ENCODE measurements at regions not wholly inside any gene's neighbourhood (a gene's known extent, or its start where the extent isn't known, plus 50 kb on each side); places are given as distances from the start of the nearest gene placed in this dataset.
"Not testable (repeated sequence)": the region's sequence is repeated elsewhere in the genome, so short reads cannot be mapped to it uniquely, and the experiment has no call there.

- peaks cover 5% of the 10 kb centered on the region for H3K9me3 Mint-ChIP-seq
- intact Hi-C loops (cut with micrococcal nuclease), result no loop called here
- no peaks in the 10 kb centered on the region for H3K36me3 Mint-ChIP-seq (ENCODE audit: low read depth)
- H3K4me1 Mint-ChIP-seq (ENCODE audit: low read depth), result no peaks in the 10 kb centered on the region
- H3K27me3 Mint-ChIP-seq (ENCODE audit: low read depth), result no peaks in the 10 kb centered on the region
- H3K27ac Mint-ChIP-seq, result no peak overlapping the region
- H3K4me3 Mint-ChIP-seq (ENCODE audit: low read depth), result no peak overlapping the region
- no peak for DNase-seq (ENCODE audit: low spot score)
These were observed 111.6 kb downstream of the MAGEE2 start for GRCh38 chrX:75673468-75673867.

- Mint-ChIP-seq H3K27ac (no peak overlapping the region), H3K9me3 (peaks cover 10% of the 10 kb centered on the region), H3K4me1 (ENCODE audit: low read depth) (no peaks in the 10 kb centered on the region), H3K36me3 (ENCODE audit: low read depth) (no peaks in the 10 kb centered on the region), H3K4me3 (ENCODE audit: low read depth) (no peak overlapping the region), H3K27me3 (ENCODE audit: low read depth) (no peaks in the 10 kb centered on the region)
- no peak for DNase-seq (ENCODE audit: low spot score)
- intact Hi-C loops (cut with micrococcal nuclease), result no loop called here
These were observed 129.4 kb downstream of the MAGEE2 start for GRCh38 chrX:75655627-75656026.

DNA sequence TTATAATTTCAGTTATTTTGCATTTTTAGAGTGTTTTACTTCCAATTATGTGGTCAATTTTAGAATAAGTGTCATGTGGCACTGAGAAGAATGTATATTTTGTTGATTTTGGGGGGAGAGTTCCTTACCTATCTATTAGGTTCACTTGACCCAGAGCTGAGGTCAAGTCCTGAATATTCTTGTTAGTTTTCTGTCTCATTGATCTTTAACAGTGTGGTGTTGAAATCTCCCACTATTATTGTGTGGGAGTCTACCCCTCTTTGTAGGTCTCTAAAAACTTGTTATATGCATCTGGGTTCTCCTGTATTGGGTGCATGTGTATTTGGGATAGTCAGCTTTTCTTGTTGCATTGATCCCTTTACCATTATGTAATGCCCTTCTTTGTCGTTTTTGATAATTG, 127.0 kb upstream of the ZDHHC15 start:
- no peak overlapping the region for H3K4me3 Mint-ChIP-seq (ENCODE audit: low read depth)
- intact Hi-C loops (cut with micrococcal nuclease), result no loop called here
- H3K9me3 Mint-ChIP-seq, result peaks cover 26% of the 10 kb centered on the region
- no peaks in the 10 kb centered on the region for H3K4me1 Mint-ChIP-seq (ENCODE audit: low read depth)
- H3K27ac Mint-ChIP-seq, result no peak overlapping the region
- DNase-seq (ENCODE audit: low spot score), result no peak
- no peaks in the 10 kb centered on the region for H3K36me3 Mint-ChIP-seq (ENCODE audit: low read depth)
- no peaks in the 10 kb centered on the region for H3K27me3 Mint-ChIP-seq (ENCODE audit: low read depth)

- no peak overlapping the region for H3K27ac Mint-ChIP-seq
- H3K4me1 Mint-ChIP-seq (ENCODE audit: low read depth), result no peaks in the 10 kb centered on the region
- H3K9me3 Mint-ChIP-seq, result peaks cover 26% of the 10 kb centered on the region
- H3K27me3 Mint-ChIP-seq (ENCODE audit: low read depth), result no peaks in the 10 kb centered on the region
- H3K36me3 Mint-ChIP-seq (ENCODE audit: low read depth), result no peaks in the 10 kb centered on the region
- intact Hi-C loops (cut with micrococcal nuclease), result no loop called here
- no peak for DNase-seq (ENCODE audit: low spot score)
- no peak overlapping the region for H3K4me3 Mint-ChIP-seq (ENCODE audit: low read depth)
These were observed 126.2 kb upstream of the ZDHHC15 start for GRCh38 chrX:75648803-75649588.

DNA sequence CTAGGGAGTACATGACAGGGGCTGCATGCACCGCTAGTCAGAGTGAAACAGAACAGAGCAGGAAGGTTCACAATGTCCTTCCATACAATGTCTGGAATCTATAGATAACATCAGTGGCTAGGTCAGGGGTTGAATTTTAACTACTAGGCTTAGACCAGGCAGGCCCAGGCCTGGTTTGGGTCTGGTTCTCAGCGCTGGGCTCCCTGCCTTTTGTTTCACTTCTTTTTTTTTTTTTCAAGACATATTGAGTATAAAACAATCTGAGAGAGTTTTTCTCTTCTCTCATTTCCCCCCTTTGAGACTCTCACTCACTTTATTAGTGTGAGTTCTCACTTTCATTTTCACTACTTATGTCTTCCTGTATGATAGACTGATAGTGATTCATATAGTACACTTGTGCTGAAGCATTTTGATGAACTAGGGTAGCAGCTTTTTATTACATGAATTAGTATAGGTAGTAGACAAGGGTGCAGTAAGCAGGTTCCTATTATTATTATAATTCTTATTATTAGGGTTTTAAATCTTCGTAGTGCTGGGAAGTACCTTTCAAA, 120.0 kb upstream of the ZDHHC15 start:
- peaks cover 7% of the 10 kb centered on the region for H3K9me3 Mint-ChIP-seq
- no peak overlapping the region for H3K27ac Mint-ChIP-seq
- H3K4me1 Mint-ChIP-seq (ENCODE audit: low read depth), result no peaks in the 10 kb centered on the region
- H3K36me3 Mint-ChIP-seq (ENCODE audit: low read depth), result no peaks in the 10 kb centered on the region
- intact Hi-C loops (cut with micrococcal nuclease), result no loop called here
- H3K4me3 Mint-ChIP-seq (ENCODE audit: low read depth), result no peak overlapping the region
- DNase-seq (ENCODE audit: low spot score), result no peak
- H3K27me3 Mint-ChIP-seq (ENCODE audit: low read depth), result no peaks in the 10 kb centered on the region

DNA sequence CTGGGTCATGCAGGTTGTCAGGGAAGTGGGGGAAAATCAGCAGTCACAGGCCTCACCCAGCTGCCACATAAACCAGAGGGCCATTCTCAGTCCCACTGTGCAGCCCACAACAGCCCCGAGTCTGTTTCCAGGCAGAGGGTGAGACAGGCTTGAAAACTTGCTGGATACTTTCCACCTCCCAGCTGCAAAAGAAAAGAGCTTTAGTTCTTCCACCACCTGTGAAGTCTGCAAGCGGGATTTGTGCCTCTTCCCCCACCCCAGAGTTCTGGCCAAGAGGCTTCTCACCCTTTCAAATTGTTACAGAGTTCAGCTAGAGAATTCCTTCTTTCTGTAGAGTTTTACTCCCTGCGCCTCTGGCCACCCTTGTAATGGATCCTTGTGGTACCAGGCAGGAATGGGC, 115.5 kb upstream of the ZDHHC15 start:
- intact Hi-C loops (cut with micrococcal nuclease), result no loop called here
- no peak overlapping the region for H3K4me3 Mint-ChIP-seq (ENCODE audit: low read depth)
- H3K27me3 Mint-ChIP-seq (ENCODE audit: low read depth), result no peaks in the 10 kb centered on the region
- no peaks in the 10 kb centered on the region for H3K36me3 Mint-ChIP-seq (ENCODE audit: low read depth)
- H3K27ac Mint-ChIP-seq, result no peak overlapping the region
- no peak for DNase-seq (ENCODE audit: low spot score)
- peaks cover 15% of the 10 kb centered on the region for H3K9me3 Mint-ChIP-seq
- no peaks in the 10 kb centered on the region for H3K4me1 Mint-ChIP-seq (ENCODE audit: low read depth)

GRCh38 chrX:75625232-75625631, 102.4 kb upstream of the ZDHHC15 start:
- intact Hi-C loops (cut with micrococcal nuclease), result no loop called here
- H3K27me3 Mint-ChIP-seq (ENCODE audit: low read depth), result no peaks in the 10 kb centered on the region
- no peaks in the 10 kb centered on the region for H3K36me3 Mint-ChIP-seq (ENCODE audit: low read depth)
- H3K27ac Mint-ChIP-seq, result no peak overlapping the region
- no peak overlapping the region for H3K4me3 Mint-ChIP-seq (ENCODE audit: low read depth)
- H3K9me3 Mint-ChIP-seq, result no peaks in the 10 kb centered on the region
- no peaks in the 10 kb centered on the region for H3K4me1 Mint-ChIP-seq (ENCODE audit: low read depth)
- no peak for DNase-seq (ENCODE audit: low spot score)

- no peak for DNase-seq (ENCODE audit: low spot score)
- H3K9me3 Mint-ChIP-seq, result no peaks in the 10 kb centered on the region
- no peak overlapping the region for H3K27ac Mint-ChIP-seq
These were observed 100.7 kb upstream of the ZDHHC15 start for GRCh38 chrX:75623535-75623934.

DNA sequence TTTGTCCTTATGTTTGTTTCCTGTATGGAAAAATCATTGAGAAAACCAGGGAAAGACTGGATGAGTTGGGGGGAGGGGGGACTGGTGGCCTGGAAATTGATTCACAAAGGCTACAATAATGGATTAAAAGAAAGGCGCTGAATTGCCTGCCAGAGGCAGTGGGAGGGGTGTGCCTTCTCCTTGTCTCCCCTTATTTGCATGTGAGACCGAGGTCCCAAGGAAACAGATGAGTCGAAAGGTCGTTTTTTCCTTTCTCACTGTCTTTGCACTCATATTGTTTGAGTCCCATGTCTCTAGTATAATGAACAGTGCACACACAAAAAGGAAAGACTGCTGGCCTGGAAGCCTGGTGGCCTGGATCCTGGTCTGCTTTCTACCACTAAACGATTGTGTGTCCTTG, 86.6 kb upstream of the ZDHHC15 start:
- no peak overlapping the region for H3K4me3 Mint-ChIP-seq (ENCODE audit: low read depth)
- intact Hi-C loops (cut with micrococcal nuclease), result loop anchor here (10.0 kb wide), 1 partner anchor 1055 kb away; no protein-coding TSS in a partner anchor

More at GRCh38 chrX:75623535-75623934, 100.7 kb upstream of the ZDHHC15 start:
- Mint-ChIP-seq H3K4me1 (ENCODE audit: low read depth) (no peaks in the 10 kb centered on the region), H3K4me3 (ENCODE audit: low read depth) (no peak overlapping the region), H3K36me3 (ENCODE audit: low read depth) (no peaks in the 10 kb centered on the region), H3K27me3 (ENCODE audit: low read depth) (no peaks in the 10 kb centered on the region)
- intact Hi-C loops (cut with micrococcal nuclease), result no loop called here

GRCh38 chrX:75603833-75604232, 81.0 kb upstream of the ZDHHC15 start:
- Mint-ChIP-seq H3K36me3 (ENCODE audit: low read depth) (no peaks in the 10 kb centered on the region), H3K4me1 (ENCODE audit: low read depth) (no peaks in the 10 kb centered on the region), H3K27ac (no peak overlapping the region), H3K9me3 (no peaks in the 10 kb centered on the region), H3K4me3 (ENCODE audit: low read depth) (no peak overlapping the region), H3K27me3 (ENCODE audit: low read depth) (no peaks in the 10 kb centered on the region)
- intact Hi-C loops (cut with micrococcal nuclease), result loop anchor here (5.0 to 10.0 kb wide), 2 partner anchors 567 to 1049 kb away; no protein-coding TSS in a partner anchor
- no peak for DNase-seq (ENCODE audit: low spot score)

More for the DNA sequence above, 86.6 kb upstream of the ZDHHC15 start:
- H3K27ac Mint-ChIP-seq, result no peak overlapping the region
- no peak for DNase-seq (ENCODE audit: low spot score)
- H3K27me3 Mint-ChIP-seq (ENCODE audit: low read depth), result no peaks in the 10 kb centered on the region
- no peaks in the 10 kb centered on the region for H3K4me1 Mint-ChIP-seq (ENCODE audit: low read depth)
- no peaks in the 10 kb centered on the region for H3K36me3 Mint-ChIP-seq (ENCODE audit: low read depth)
- H3K9me3 Mint-ChIP-seq, result peaks cover 10% of the 10 kb centered on the region

- not testable (repeated sequence) for DNase-seq (ENCODE audit: low spot score); H3K4me1 Mint-ChIP-seq (ENCODE audit: low read depth); H3K27ac Mint-ChIP-seq; H3K27me3 Mint-ChIP-seq (ENCODE audit: low read depth); H3K36me3 Mint-ChIP-seq (ENCODE audit: low read depth); H3K4me3 Mint-ChIP-seq (ENCODE audit: low read depth); H3K9me3 Mint-ChIP-seq
- intact Hi-C loops (cut with micrococcal nuclease), result loop anchor here (5.0 to 10.0 kb wide), 2 partner anchors 565 to 1047 kb away; no protein-coding TSS in a partner anchor
These were observed 79.2 kb upstream of the ZDHHC15 start for GRCh38 chrX:75602022-75602421.

GRCh38 chrX:75596178-75596577, 73.3 kb upstream of the ZDHHC15 start:
- no peaks in the 10 kb centered on the region for H3K27me3 Mint-ChIP-seq (ENCODE audit: low read depth)
- H3K27ac Mint-ChIP-seq, result no peak overlapping the region
- no peaks in the 10 kb centered on the region for H3K4me1 Mint-ChIP-seq (ENCODE audit: low read depth)
- no peak for DNase-seq (ENCODE audit: low spot score)
- H3K9me3 Mint-ChIP-seq, result no peaks in the 10 kb centered on the region
- intact Hi-C loops (cut with micrococcal nuclease), result no loop called here
- no peaks in the 10 kb centered on the region for H3K36me3 Mint-ChIP-seq (ENCODE audit: low read depth)
- H3K4me3 Mint-ChIP-seq (ENCODE audit: low read depth), result no peak overlapping the region

DNA sequence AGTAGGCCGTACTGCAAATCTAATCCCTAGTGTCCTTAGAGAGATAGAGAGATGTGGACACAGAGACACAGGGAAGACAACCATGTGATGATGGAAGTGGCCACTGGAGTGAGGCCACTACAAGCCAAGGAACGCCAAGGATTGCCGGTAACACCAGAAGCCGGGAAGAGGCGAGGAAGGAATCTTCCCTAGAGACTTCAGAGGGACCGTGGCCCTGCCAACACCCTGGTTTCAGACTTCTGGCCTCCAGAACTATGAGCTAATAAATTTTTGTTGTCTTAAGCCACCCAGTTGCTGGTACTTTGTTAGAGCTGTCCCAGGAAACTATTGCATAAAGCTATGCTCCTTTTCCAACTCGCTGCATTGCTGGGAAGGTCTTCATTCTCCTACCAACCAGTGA, 70.3 kb upstream of the ZDHHC15 start:
- H3K9me3 Mint-ChIP-seq; H3K36me3 Mint-ChIP-seq (ENCODE audit: low read depth); DNase-seq (ENCODE audit: low spot score); intact Hi-C loops (cut with micrococcal nuclease); H3K4me1 Mint-ChIP-seq (ENCODE audit: low read depth); H3K27me3 Mint-ChIP-seq (ENCODE audit: low read depth); H3K4me3 Mint-ChIP-seq (ENCODE audit: low read depth); H3K27ac Mint-ChIP-seq: not testable (repeated sequence)
